GM18951 (cell line): ENCODE measurements at regions not wholly inside any gene's neighbourhood (a gene's known extent, or its start where the extent isn't known, plus 50 kb on each side); places are given as distances from the start of the nearest gene placed in this dataset.

Source experiments
- POLR2A ChIP-seq: IDR thresholded peaks from 4 replicates; pipeline ENCODE4 v1.6.1; 2011; ENCODE audit warnings: mild to moderate bottlenecking; ENCODE audit not compliant: insufficient read length, insufficient read depth; ENCODE audit errors: extremely low read depth
- in situ Hi-C: fragments of 300-500 bp; cut with MboI; formaldehyde crosslinking; loops from one replicate; pipeline ENCODE4 v1.12.0; 2022; ENCODE audit warnings: low sequenced_read_pairs, mixed read lengths, inconsistent platforms; ENCODE audit not compliant: unreplicated experiment

DNA sequence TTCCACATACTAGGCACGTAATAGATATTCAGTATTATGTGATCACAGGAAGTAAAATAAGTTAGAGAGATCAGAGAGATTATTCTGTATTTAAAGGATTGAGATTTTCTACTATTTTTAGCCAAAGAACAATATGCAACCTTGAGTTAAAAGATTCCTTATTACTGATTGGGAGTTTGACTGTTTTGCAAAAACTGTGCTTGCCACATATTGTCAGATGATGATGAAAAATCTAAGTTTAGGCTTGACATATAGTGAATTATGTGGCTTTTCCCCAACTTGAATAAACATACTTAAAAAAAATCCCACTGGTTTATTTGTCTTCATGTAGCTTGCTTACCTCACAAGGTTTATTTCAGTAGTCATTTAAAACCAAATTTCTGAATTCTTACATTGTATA lies 194.4 kb downstream of the KCNRG start:
- in situ Hi-C loops = no loop called here
- TF ChIP-seq POLR2A = no peak

DNA sequence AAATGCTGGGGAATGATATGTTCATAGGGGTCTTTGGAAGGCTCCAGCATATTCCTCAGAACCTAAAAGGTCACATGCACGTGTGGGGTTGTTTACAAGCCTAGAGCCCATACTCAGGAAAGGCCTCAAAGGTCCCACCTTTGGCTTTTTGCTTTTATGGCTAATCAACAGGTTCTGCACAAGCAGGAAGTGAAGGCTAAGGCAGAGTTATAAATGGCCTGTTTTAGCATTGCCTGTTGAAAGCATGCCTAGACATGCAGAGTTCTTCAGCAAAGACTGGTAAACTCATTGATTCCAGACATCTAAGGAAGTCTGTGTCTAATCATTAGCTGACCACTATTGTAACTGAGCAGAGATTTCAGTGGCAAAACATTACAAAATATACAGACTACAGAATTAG lies 198.3 kb downstream of the KCNRG start:
- TF ChIP-seq POLR2A = no peak
- in situ Hi-C loops = no loop called here

DNA sequence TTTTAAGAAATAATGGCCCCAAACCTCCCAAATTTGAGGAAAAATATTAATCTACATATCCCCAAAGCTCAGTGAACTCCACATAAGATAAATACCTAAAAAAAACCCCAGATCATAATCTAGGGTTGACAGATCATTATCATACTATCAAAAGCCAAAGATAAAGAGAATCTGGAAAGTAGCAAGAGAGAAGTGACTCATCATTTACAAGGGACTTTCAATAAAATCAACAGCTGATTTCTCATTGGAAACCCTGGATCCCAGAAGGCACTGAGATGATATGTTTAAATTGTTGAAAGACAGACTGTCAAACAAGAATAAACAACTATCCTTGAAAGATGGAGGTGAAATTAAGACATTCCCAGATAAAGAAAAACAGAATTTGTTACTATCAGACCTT lies 199.3 kb downstream of the KCNRG start:
- no peak for TF ChIP-seq POLR2A
- in situ Hi-C loops = no loop called here

DNA sequence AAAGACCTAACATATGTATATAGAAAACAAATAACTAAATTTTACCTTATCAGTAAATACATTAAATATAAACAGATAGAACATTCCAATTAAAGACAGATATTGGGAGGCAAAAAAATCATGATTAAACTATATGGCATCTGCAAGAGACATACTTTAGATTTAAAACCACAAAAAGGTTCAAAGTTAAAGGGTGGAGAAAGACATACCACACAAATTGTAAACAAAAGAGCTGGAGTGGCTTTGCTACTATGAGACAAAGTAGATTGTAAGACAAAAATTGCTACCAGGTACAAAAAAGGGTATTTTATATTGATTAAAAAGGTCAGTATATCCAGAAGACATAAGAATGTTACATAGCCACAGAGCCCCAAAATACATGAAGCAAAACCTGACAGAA lies 200.2 kb downstream of the KCNRG start:
- no peak for TF ChIP-seq POLR2A
- in situ Hi-C loops = no loop called here

DNA sequence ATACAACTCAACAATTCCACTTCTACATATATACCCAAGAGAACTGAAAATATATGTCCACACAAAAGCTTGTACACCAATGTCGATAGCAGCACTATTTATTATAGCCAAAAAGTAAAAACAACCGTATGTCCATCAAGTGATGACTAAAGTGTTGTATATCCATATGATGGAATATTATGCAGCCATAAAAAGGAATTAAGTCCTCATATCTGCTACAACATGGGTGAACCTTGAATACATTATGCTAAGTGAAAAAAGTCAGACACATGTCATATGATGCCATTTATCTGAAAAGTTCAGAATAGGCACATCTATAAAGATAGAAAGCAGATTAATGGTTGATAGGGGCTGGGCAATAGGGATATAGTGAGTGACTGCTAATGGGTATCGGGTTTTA lies 204.5 kb downstream of the KCNRG start:
- TF ChIP-seq POLR2A = no peak
- in situ Hi-C loops = no loop called here

DNA sequence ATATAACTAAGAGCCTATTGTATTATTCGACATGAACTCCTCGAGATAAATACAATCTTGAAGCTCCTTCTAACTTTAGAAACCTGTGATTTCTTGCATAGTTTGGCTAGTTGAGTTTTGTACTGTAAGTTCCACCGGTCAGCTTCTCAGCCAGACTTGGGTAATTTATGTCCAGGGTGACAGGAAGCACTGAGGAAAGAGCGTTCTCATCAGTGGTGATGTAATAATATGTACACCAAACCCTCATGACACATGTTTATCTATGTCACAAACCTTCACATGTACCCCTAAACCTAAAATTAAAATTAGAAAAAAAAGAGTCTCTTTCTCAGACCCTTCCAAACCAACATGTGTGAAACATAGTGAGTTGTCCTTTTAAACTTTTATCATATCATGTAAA lies 205.7 kb downstream of the KCNRG start:
- TF ChIP-seq POLR2A = no peak
- in situ Hi-C loops = no loop called here

DNA sequence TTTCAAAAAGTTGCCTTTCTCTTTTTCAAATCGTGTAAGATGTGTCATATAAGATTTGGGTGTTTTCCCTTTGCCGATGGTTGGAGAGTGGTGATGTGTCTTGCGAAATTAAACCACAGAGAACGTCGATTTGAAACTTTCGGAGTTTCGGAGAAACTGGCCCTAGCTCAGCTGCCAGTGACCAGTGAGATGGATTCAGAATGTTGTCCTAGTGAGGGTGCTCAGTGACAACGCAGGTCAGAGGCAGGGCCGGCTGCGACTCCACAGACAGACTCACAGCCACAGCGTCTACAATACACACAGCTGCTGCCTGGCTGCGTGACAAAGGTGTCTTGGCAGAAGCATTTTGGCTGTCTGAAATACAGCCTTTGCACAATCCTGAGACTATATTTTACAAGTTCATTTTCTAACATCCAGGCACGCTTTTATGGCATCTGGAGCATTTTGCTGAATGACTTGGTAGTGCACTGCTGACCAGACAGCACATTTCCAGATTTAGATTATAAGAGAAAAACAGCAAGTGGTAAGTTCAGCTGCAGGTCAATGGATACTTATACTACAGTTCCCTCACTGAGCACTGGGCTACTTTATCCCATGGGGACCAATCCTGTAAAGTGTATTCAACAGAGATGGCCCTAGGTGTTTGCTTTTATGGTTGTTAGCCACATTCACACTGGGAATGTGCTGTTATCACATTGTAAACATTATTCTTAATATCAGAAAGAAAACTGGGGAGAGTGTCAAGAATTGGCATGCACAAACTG lies 207.5 kb downstream of the KCNRG start:
- in situ Hi-C loops = no loop called here
- no peak for TF ChIP-seq POLR2A

DNA sequence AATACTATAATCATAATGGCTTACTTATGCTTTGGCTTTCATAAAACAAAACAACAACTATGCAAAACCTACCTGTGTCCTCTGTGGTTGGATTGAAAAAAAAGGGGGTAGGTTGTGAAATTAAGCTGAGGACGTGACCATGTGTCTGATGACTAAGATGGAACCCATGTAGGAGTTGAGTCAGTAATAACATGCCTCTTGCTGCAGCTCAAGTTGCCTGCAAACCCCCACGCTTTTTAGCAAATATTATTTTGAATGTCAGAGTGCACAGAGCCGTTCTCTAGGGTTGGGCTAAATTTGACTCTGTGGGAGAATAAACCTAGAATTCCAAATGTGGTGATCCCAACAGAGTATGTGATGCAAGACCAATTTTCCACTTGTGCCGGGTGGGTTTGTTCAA lies 209.3 kb downstream of the KCNRG start:
- in situ Hi-C loops = no loop called here
- TF ChIP-seq POLR2A = no peak

DNA sequence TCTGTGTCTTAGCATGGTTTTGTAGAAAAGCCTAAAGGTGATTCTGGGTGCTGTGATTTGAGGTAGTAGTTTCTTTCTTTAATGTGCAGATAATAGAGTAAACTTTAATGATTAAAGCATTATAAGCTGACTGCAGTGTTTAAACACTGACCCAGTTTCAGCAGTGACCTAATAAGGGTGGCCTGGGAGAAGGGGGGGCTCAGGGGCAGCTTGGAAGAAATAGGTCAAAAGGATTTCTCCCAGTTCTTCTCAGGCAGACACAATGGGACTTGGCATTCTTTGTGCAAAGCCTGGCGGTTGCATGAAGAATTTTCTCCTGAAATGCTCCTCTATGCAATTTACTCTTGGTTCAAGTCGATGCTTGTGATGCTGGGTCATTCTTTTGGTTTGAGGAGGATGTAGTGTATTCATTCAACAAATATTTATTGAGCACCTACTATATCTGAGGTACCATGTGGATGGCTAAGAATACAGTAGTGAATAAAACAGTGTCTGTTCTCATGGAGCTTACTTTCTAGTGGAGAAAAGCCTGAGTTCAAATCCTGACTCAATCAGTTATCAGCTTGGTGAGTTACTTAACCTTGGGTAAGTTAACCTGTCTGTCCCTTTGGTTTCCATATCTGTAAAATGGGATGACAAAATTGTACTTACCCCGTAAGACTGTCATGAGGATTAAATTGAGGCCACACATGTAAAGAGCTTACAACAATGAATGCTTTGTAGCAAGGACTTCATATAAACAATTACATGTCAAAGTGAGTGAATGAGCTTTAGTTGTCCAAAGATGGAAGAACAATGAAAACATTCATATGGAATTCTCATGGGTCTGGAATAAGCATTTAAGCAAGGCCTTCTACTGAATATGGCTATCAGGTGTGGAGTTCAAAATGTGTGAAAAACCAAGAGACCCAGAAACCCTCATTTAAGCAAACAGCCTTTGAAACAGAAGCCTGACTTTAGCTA lies 210.2 kb downstream of the KCNRG start:
- no peak for TF ChIP-seq POLR2A

DNA sequence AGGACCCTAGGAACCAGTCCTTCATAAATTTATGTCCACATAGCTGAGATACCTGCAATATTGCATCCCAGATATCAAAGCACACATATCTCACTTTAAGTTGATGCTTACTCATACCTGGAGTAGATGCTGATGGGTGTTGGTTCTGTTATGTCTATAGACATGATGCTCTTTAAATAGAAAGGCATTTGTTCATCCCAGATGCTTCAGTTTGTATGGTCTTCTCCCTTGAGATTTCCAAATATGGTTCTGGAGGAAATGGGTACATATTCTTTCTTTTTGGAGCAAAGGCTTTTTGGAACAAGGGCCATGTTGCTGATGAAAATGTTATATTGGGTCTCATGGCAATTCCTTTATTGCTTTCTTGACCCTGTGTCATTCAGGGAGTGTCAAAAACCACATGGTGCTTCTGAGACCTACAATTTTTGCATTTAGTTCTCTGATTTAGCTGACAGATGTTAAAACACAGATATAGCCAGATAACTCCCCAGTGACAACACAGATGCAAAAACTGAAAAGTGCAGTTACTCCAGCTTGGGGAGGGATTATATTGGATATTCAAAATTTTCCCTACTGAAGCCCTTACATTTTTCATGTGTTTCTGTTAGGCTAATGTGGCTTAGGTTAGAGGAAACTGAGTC lies 211.4 kb downstream of the KCNRG start:
- TF ChIP-seq POLR2A = no peak
- in situ Hi-C loops = no loop called here

More for the DNA sequence above, 210.2 kb downstream of the KCNRG start:
- in situ Hi-C loops = no loop called here

DNA sequence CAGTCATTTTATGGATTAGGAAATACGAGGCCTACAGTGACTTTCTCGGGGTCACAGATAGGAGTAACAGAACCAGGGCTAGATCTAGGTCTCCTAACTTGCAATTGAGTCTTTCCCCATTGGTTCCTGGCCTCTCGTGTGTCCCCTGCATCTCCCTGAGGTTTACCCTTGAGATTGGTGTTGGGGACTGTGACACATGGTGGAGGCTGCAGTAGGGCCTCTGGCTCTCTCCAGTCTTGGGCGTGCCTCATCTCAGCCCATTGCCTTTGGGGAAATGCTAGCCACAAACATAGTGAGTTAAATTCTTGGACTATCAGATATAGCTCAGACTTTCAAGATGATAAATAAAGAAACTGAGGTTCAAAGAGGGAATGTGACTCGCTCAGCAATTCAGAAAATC lies 212.1 kb downstream of the KCNRG start:
- no peak for TF ChIP-seq POLR2A
- in situ Hi-C loops = no loop called here

DNA sequence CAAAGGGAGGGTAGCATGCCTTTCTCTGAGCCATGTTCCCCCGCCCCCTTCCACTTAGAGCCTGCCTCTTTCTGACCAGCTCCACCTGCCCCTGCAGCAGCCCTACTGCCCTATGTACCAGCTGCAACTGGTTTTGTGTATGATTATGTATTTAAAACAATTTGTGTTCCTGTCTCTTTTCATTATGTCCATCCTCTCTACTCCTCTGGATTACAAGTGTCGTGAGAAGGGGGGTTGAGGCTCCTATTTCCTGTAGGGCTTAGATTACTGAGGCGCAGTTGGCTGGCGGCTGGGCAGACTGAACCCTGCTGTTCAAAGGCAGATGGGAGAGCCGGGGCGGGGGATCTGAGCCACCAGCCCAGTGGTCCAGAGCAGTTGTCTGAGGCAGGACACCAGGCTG lies 213.3 kb downstream of the KCNRG start:
- no peak for TF ChIP-seq POLR2A

DNA sequence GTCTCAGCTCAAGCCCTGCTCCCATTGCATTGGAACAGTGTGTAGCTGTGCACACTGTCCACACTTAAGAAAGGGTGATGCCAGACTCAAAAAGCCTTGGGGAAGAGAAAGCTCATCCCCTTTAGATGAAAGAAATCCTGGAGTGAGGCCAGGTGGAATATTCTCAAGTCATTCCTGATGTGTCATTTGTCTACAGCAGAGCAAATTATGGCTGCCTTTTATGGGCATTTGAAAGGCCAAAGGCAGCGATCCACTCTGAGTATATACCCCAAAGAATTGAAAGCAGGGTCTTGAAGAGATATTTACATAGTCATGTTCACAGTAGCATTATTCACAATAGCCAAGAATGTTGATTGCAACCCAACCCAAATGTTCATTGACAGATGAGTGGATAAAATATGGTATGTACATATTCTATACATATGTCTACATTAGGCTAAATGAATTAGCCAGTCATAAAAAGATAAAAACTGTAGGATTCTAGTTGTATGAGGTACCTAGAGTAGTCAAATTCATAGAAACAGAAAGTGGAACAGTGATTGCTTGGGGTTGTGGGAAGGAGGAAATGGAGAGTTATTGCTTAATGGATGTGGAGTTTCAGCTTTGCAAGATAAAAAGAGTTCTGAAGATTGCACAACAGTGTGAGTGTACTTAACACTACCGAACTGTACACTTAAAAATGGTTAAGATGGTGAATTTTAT lies 214.9 kb downstream of the KCNRG start:
- in situ Hi-C loops = no loop called here
- no peak for TF ChIP-seq POLR2A

More for the DNA sequence above, 213.3 kb downstream of the KCNRG start:
- in situ Hi-C loops = no loop called here
